OCI-LY7 (cell line): ENCODE measurements at regions not wholly inside any gene's neighbourhood (a gene's known extent, or its start where the extent isn't known, plus 50 kb on each side); places are given as distances from the start of the nearest gene placed in this dataset.

Source experiments
- CTCF ChIP-seq: fragments of 200-600 bp; sonication (generic); conservative IDR thresholded peaks from 2 replicates; pipeline ENCODE4 v1.5.1; 2014; ENCODE audit warnings: mild to moderate bottlenecking, antibody characterized with exemption, low read length, moderate library complexity, mixed read lengths
- EZH2phosphoT487 ChIP-seq: fragments of 200-600 bp; sonication (generic); IDR thresholded peaks from 2 replicates; pipeline ENCODE4 v1.6.1; 2018; ENCODE audit warnings: low read depth, borderline replicate concordance, mild to moderate bottlenecking, mixed run types, antibody characterized with exemption, low read length, moderate library complexity, mixed read lengths

DNA sequence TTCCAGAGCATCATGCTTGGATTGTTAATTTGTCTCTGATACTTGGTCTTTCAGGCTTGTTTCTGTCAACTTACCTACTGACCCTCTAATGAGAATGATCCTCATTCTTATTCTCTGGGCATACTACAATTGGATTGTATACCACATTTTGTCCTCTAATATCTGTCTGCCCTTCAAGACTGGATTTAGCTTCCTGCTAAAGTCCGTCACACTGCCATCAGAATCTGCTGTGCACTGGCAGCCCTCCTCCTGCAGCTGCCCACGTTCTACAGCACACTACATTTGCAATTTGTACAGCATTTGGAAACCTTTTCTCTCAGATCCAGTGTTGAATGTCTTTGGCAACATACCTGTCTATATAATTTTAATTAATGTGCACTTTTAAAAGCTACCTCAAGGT is 183.1 kb downstream of the ZNF330 start:
- no peak for TF ChIP-seq CTCF
- no peak for TF ChIP-seq EZH2phosphoT487
